ENCODE measurements at regions not wholly inside any gene's neighbourhood (a gene's known extent, or its start where the extent isn't known, plus 50 kb on each side); places are given as distances from the start of the nearest gene placed in this dataset.

DNA sequence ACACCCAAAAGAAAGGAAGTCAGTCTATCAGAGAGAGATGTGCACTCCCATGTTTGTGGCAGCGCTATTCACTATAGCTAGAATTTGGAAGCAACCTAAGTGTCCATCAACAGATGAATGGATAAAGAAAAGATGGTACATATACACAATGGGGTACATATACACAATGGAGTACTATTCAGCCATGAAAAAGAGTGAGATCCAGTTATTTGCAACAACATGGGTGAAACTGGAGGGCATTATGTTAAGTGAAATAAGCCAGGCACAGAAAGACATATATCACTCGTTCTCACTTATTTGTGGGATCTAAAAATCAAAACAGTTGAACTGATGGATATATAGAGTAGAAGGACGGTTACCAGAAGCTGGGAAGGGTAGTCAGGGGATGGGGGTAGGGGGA lies 99.9 kb upstream of the ZNF516 start:
- no peaks in the 10 kb centered on the region for H3K79me2 ChIP-seq (ENCODE audit: control insufficient read depth, insufficient read depth, low read length)
- no peak overlapping the region for H3K4me2 ChIP-seq (ENCODE audit: insufficient read depth, low read length)
- intact Hi-C loops (cut with micrococcal nuclease) (no loop called here), dilution Hi-C loops (cut with MboI; ENCODE audit: extremely low pct_ligation_motif_present, low sequenced_read_pairs) (no loop called here)
- H3K36me3 ChIP-seq (ENCODE audit: control insufficient read depth in 2 of 2, extremely low read depth in 1 of 2, insufficient read depth in 2 of 2, low read length in 2 of 2): no peaks in the 10 kb centered on the region
- no TSS peak for BruUV-seq (replicated peaks)
- ChIA-PET POLR2A (no interaction called here), CTCF (no interaction called here)
- H4K20me1 ChIP-seq (replicated peaks; ENCODE audit: control insufficient read depth, extremely low read depth, insufficient read depth, low read length): no peaks in the 10 kb centered on the region
- no peaks in the 10 kb centered on the region for H3K9me1 ChIP-seq (replicated peaks; ENCODE audit: control insufficient read depth, extremely low read depth, insufficient read depth, low read length)
- no peak overlapping the region for H3K27ac ChIP-seq (ENCODE audit: insufficient read depth, low read depth, low read length)
- no peaks in the 10 kb centered on the region for H3K9me3 ChIP-seq (replicated peaks; ENCODE audit: control insufficient read depth, insufficient read depth, low read length)
- no peak overlapping the region for H3K9ac ChIP-seq (replicated peaks; ENCODE audit: extremely low read depth, insufficient read depth, low read length)
- FAIRE-seq (no peak), DNase-seq (ENCODE audit: low read depth, low spot score) (no peak)
- no peaks in the 10 kb centered on the region for H3K27me3 ChIP-seq (ENCODE audit: control insufficient read depth in 2 of 2, insufficient read depth in 2 of 2, low read length in 2 of 2)
- no peak for TF ChIP-seq EZH2 (IDR thresholded peaks at IDR 0.05; ENCODE audit: borderline replicate concordance, low read depth, low read length, severe bottlenecking)
- TF ChIP-seq MAX (IDR thresholded peaks at IDR 0.05; ENCODE audit: insufficient read depth, insufficient read length): no peak
- no peak for TF ChIP-seq POLR2AphosphoS5 (IDR thresholded peaks at IDR 0.05; ENCODE audit: insufficient read depth, low read depth, low read length)
- TF ChIP-seq POLR2A (IDR thresholded peaks at IDR 0.05; ENCODE audit: low read depth, low read length): no peak
- no peak for TF ChIP-seq CTCF (IDR thresholded peaks at IDR 0.05; ENCODE audit: extremely low read depth in 1 of 2, insufficient read depth in 1 of 2, low read depth in 1 of 2, low read length in 2 of 2)
- no peak for TF ChIP-seq FOS (IDR thresholded peaks at IDR 0.05; ENCODE audit: borderline replicate concordance, insufficient read depth, low read length)
- TF ChIP-seq GATA2 (IDR thresholded peaks at IDR 0.05; ENCODE audit: insufficient read depth, insufficient read length, low read depth, low read length): no peak
- no peak for TF ChIP-seq JUN (IDR thresholded peaks at IDR 0.05; ENCODE audit: borderline replicate concordance, insufficient read depth, insufficient read length, low read depth)
- TF ChIP-seq MYC (IDR thresholded peaks at IDR 0.05; ENCODE audit: low read depth, low read length): no peak
- no peak overlapping the region for H2AFZ ChIP-seq (ENCODE audit: low read depth, low read length)
- H3K4me1 ChIP-seq (ENCODE audit: control insufficient read depth, extremely low read depth, insufficient read depth, low read length): no peaks in the 10 kb centered on the region
- no peak overlapping the region for H3K4me3 ChIP-seq (replicated peaks in 1 of 3; ENCODE audit: insufficient read depth in 1 of 3, low read depth in 1 of 3, low read length in 3 of 3)
